Trophoblast cell (in vitro differentiated cells and primary cell): ENCODE measurements at regions not wholly inside any gene's neighbourhood (a gene's known extent, or its start where the extent isn't known, plus 50 kb on each side); places are given as distances from the start of the nearest gene placed in this dataset.

ENCODE experiments used
- DNase-seq, 2 donors: peaks; one replicate each; pipeline ENCODE4 v3.0.0-alpha.2; 2016
- H2AFZ ChIP-seq: 2 replicates; pipeline ENCODE4 v1.6.1; 2013; ENCODE audit warnings: low read length, moderate library complexity, mild to moderate bottlenecking; ENCODE audit not compliant: insufficient read depth, poor library complexity
- H2AK5ac ChIP-seq: 2 replicates; pipeline ENCODE4 v1.6.1; 2013; ENCODE audit warnings: mild to moderate bottlenecking, low read length
- H2BK120ac ChIP-seq: 2 replicates; pipeline ENCODE4 v1.6.1; 2013; ENCODE audit warnings: low read length, mild to moderate bottlenecking, moderate library complexity; ENCODE audit not compliant: insufficient read depth, poor library complexity
- H2BK12ac ChIP-seq: 2 replicates; pipeline ENCODE4 v1.6.1; 2013; ENCODE audit warnings: mild to moderate bottlenecking, low read length, moderate library complexity
- H2BK5ac ChIP-seq: 2 replicates; pipeline ENCODE4 v1.6.1; 2013; ENCODE audit warnings: low read length, low read depth, moderate library complexity, mild to moderate bottlenecking; ENCODE audit not compliant: poor library complexity
- H3K14ac ChIP-seq: 2 replicates; pipeline ENCODE4 v1.6.1; 2013; ENCODE audit warnings: mild to moderate bottlenecking, low read length
- H3K18ac ChIP-seq: 2 replicates; pipeline ENCODE4 v1.6.1; 2013; ENCODE audit warnings: mild to moderate bottlenecking, low read length
- H3K23ac ChIP-seq: 2 replicates; pipeline ENCODE4 v1.6.1; 2013; ENCODE audit warnings: low read length
- H3K27ac ChIP-seq: 2 replicates; pipeline ENCODE4 v1.5.1; 2013; ENCODE audit warnings: low read depth, mild to moderate bottlenecking, inconsistent platforms, low read length, moderate library complexity
- H3K27me3 ChIP-seq: 2 replicates; pipeline ENCODE4 v1.6.1; 2013; ENCODE audit warnings: inconsistent platforms, mild to moderate bottlenecking, low read length, moderate library complexity; ENCODE audit not compliant: insufficient read depth
- H3K36me3 ChIP-seq, 2 experiments: 1 replicate in 1 of 2; 2 replicates in 1 of 2; pipeline ENCODE4 v1.6.1; 2013; ENCODE audit warnings: low read length in 2 of 2, mild to moderate bottlenecking in 2 of 2, moderate library complexity in 1 of 2; ENCODE audit not compliant: insufficient read depth in 2 of 2, control insufficient read depth in 1 of 2
- H3K4ac ChIP-seq: 2 replicates; pipeline ENCODE4 v1.6.1; 2013; ENCODE audit warnings: low read depth, mild to moderate bottlenecking, low read length, moderate library complexity
- H3K4me1 ChIP-seq, 2 experiments: 1 replicate in 1 of 2; 2 replicates in 1 of 2; pipeline ENCODE4 v1.6.1; 2013; ENCODE audit warnings: low read length in 2 of 2, mild to moderate bottlenecking in 2 of 2, moderate library complexity in 1 of 2; ENCODE audit not compliant: insufficient read depth in 2 of 2, control insufficient read depth in 1 of 2
- H3K4me2 ChIP-seq: 2 replicates; pipeline ENCODE4 v1.6.1; 2013; ENCODE audit warnings: inconsistent platforms, mild to moderate bottlenecking, low read length, moderate library complexity
- H3K4me3 ChIP-seq: 2 replicates; pipeline ENCODE4 v1.5.1; 2013; ENCODE audit warnings: mild to moderate bottlenecking, low read depth, low read length, inconsistent platforms
- H3K79me1 ChIP-seq: one replicate; pipeline ENCODE4 v1.6.1; 2013; ENCODE audit warnings: low read length
- H3K79me2 ChIP-seq: 2 replicates; pipeline ENCODE4 v1.6.1; 2013; ENCODE audit warnings: low read length, mild to moderate bottlenecking; ENCODE audit not compliant: control insufficient read depth, insufficient read depth, poor library complexity
- H3K9ac ChIP-seq: 2 replicates; pipeline ENCODE4 v1.6.1; 2013; ENCODE audit warnings: mild to moderate bottlenecking, low read length
- H3K9me3 ChIP-seq: 2 replicates; pipeline ENCODE4 v1.6.1; 2013; ENCODE audit warnings: low read depth, mild to moderate bottlenecking, control low read depth, inconsistent platforms, low read length; ENCODE audit not compliant: insufficient read depth
- H4K12ac ChIP-seq: 2 replicates; pipeline ENCODE4 v1.6.1; 2013; ENCODE audit warnings: low read depth, mild to moderate bottlenecking, low read length, moderate library complexity
- H4K8ac ChIP-seq: 2 replicates; pipeline ENCODE4 v1.6.1; 2013; ENCODE audit warnings: low read depth, mild to moderate bottlenecking, low read length, moderate library complexity
- H4K91ac ChIP-seq: one replicate; pipeline ENCODE4 v1.6.1; 2013; ENCODE audit warnings: low read depth, mild to moderate bottlenecking, low read length, moderate library complexity
- WGBS: extraction: QIAGEN DNeasy Blood & Tissue Kit; methylation state at CpG from one replicate; pipeline ENCODE4 v1.1.7; 2013; ENCODE audit warnings: missing lambda C conversion rate; ENCODE audit not compliant: insufficient read length, insufficient coverage; ENCODE audit errors: extremely low coverage; 5-methylcytosine and 5-hydroxymethylcytosine counted together

GRCh38 chr11:101269390-101269789 lies 139.8 kb upstream of the PGR start:
- H3K36me3 ChIP-seq: no peaks in the 10 kb centered on the region

GRCh38 chr11:101267654-101268053 lies 138.0 kb upstream of the PGR start:
- Histone ChIP-seq H3K14ac (no peak overlapping the region), H3K27ac (no peak overlapping the region), H3K36me3 (no peaks in the 10 kb centered on the region), H3K79me1 (no peaks in the 10 kb centered on the region), H3K23ac (no peak overlapping the region), H4K12ac (no peak overlapping the region), H3K4me2 (no peak overlapping the region), H2BK120ac (no peak overlapping the region), H3K79me2 (no peaks in the 10 kb centered on the region), H3K27me3 (no peaks in the 10 kb centered on the region), H3K4me3 (no peak overlapping the region), H2AK5ac (no peak overlapping the region), H2BK12ac (no peak overlapping the region), H2AFZ (no peak overlapping the region), H3K4ac (no peak overlapping the region), H3K4me1 (no peaks in the 10 kb centered on the region), H2BK5ac (no peak overlapping the region), H3K9me3 (no peaks in the 10 kb centered on the region), H3K18ac (no peak overlapping the region), H3K9ac (no peak overlapping the region), H4K8ac (no peak overlapping the region), H4K91ac (no peak overlapping the region)
- no peak for DNase-seq

More at GRCh38 chr11:101269390-101269789, 139.8 kb upstream of the PGR start:
- Histone ChIP-seq H2AK5ac (no peak overlapping the region), H3K18ac (no peak overlapping the region), H4K91ac (no peak overlapping the region), H3K79me2 (no peaks in the 10 kb centered on the region), H4K12ac (no peak overlapping the region), H3K14ac (no peak overlapping the region), H3K4me1 (no peaks in the 10 kb centered on the region), H3K4me3 (no peak overlapping the region), H3K9ac (no peak overlapping the region), H3K79me1 (no peaks in the 10 kb centered on the region), H4K8ac (no peak overlapping the region), H2BK12ac (no peak overlapping the region), H3K4ac (no peak overlapping the region), H3K9me3 (no peaks in the 10 kb centered on the region), H2BK120ac (no peak overlapping the region), H3K4me2 (no peak overlapping the region), H2AFZ (no peak overlapping the region), H3K27ac (no peak overlapping the region), H3K27me3 (no peaks in the 10 kb centered on the region), H3K23ac (no peak overlapping the region), H2BK5ac (no peak overlapping the region)
- no CpG with 5 or more reads among the region's 2 CpGs for WGBS
- DNase-seq: no peak

DNA sequence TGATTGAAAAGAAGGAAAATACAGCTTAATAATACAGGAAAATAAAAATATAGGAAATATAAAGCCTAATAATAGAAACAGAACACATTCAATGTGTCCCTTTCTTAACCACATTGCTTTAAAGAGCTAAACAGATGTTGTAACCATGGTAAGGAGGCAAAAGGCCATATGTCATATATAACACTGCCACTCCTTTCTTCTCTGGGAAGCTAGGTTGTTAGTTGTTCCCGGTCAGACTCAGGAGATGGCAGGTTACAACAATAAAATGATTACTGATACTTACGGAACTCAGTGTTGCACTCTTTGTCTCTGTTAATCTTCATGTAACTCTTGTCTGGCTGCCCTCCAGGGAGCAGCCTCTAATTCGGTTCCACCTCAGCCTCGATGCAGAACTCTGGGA lies 134.7 kb upstream of the PGR start:
- H3K4me2 ChIP-seq: no peak overlapping the region
- H3K14ac ChIP-seq: no peak overlapping the region
- no peak overlapping the region for H2AFZ ChIP-seq
- H4K8ac ChIP-seq: no peak overlapping the region
- H3K4me3 ChIP-seq: no peak overlapping the region
- H3K9ac ChIP-seq: no peak overlapping the region
- no peak overlapping the region for H2BK12ac ChIP-seq
- no peak overlapping the region for H2AK5ac ChIP-seq
- H4K91ac ChIP-seq: no peak overlapping the region
- no peaks in the 10 kb centered on the region for H3K4me1 ChIP-seq
- no peak overlapping the region for H3K27ac ChIP-seq
- H3K36me3 ChIP-seq: no peaks in the 10 kb centered on the region
- H2BK5ac ChIP-seq: no peak overlapping the region
- no peak overlapping the region for H2BK120ac ChIP-seq
- no peak overlapping the region for H4K12ac ChIP-seq
- peak in 1 of 2 donors; percentile 3 for DNase-seq
- no peaks in the 10 kb centered on the region for H3K79me2 ChIP-seq
- H3K18ac ChIP-seq: no peak overlapping the region
- no peak overlapping the region for H3K23ac ChIP-seq
- H3K4ac ChIP-seq: no peak overlapping the region
- no CpG with 5 or more reads among the region's 4 CpGs for WGBS
- H3K9me3 ChIP-seq: no peaks in the 10 kb centered on the region
- H3K27me3 ChIP-seq: no peaks in the 10 kb centered on the region
- no peaks in the 10 kb centered on the region for H3K79me1 ChIP-seq

- Histone ChIP-seq H3K4ac (no peak overlapping the region), H3K23ac (no peak overlapping the region), H3K27ac (no peak overlapping the region), H2BK12ac (no peak overlapping the region), H3K36me3 (no peaks in the 10 kb centered on the region), H3K27me3 (no peaks in the 10 kb centered on the region), H3K9ac (no peak overlapping the region), H2AFZ (no peak overlapping the region), H3K9me3 (no peaks in the 10 kb centered on the region), H4K12ac (no peak overlapping the region), H2AK5ac (no peak overlapping the region), H3K4me2 (no peak overlapping the region), H3K18ac (no peak overlapping the region), H3K79me1 (no peaks in the 10 kb centered on the region), H3K4me3 (no peak overlapping the region), H2BK5ac (no peak overlapping the region), H4K91ac (no peak overlapping the region), H3K14ac (no peak overlapping the region), H2BK120ac (no peak overlapping the region), H4K8ac (no peak overlapping the region), H3K79me2 (no peaks in the 10 kb centered on the region), H3K4me1 (no peaks in the 10 kb centered on the region)
- WGBS: no CpG with 5 or more reads among the region's 1 CpG
- peak; percentile 10 to 53 for DNase-seq
Observed at GRCh38 chr11:101262995-101263394, 133.4 kb upstream of the PGR start.
